ENCODE measurements at regions not wholly inside any gene's neighbourhood (a gene's known extent, or its start where the extent isn't known, plus 50 kb on each side); places are given as distances from the start of the nearest gene placed in this dataset.

DNA sequence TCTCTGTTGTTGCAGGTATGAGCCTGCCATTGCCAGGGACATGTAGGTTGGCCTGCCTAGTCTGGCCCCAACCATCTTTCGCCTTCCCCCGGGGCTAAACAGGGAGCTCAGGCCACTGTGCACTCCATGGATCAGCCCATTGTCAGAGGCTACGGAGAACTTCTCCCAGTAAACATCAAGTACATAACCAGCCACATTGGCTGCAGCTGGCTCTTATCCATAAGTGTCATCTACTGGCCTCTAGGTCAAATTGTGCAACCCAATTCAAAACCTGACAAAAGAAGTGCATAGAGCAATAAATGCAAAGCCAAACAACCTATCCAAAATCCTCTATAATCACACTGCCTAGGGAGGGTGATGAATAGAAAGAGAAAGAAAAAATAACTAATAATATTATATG is 418.1 kb upstream of the DCC start:
- TF ChIP-seq, protein P1, sequence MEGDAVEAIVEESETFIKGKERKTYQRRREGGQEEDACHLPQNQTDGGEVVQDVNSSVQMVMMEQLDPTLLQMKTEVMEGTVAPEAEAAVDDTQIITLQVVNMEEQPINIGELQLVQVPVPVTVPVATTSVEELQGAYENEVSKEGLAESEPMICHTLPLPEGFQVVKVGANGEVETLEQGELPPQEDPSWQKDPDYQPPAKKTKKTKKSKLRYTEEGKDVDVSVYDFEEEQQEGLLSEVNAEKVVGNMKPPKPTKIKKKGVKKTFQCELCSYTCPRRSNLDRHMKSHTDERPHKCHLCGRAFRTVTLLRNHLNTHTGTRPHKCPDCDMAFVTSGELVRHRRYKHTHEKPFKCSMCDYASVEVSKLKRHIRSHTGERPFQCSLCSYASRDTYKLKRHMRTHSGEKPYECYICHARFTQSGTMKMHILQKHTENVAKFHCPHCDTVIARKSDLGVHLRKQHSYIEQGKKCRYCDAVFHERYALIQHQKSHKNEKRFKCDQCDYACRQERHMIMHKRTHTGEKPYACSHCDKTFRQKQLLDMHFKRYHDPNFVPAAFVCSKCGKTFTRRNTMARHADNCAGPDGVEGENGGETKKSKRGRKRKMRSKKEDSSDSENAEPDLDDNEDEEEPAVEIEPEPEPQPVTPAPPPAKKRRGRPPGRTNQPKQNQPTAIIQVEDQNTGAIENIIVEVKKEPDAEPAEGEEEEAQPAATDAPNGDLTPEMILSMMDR (IDR thresholded peaks at IDR 0.05 in 2 of 3, conservative IDR thresholded peaks at IDR 0.05 in 1 of 3; ENCODE audit: borderline replicate concordance in 1 of 3, insufficient read depth in 1 of 3, low read depth in 2 of 3, low read length in 2 of 3): no peak
- TF ChIP-seq RAD21 (IDR thresholded peaks at IDR 0.05; ENCODE audit: low read depth): no peak
- TF ChIP-seq POLR2A (IDR thresholded peaks at IDR 0.05; ENCODE audit: borderline replicate concordance, extremely low read depth, insufficient read depth, insufficient read length): no peak
- no peak for TF ChIP-seq ZNF274 (IDR thresholded peaks at IDR 0.05; ENCODE audit: low read depth, low read length)
- TF ChIP-seq YY1 (IDR thresholded peaks at IDR 0.05; ENCODE audit: extremely low read depth, insufficient replicate concordance, low read depth, low read length): no peak
- TF ChIP-seq REST (IDR thresholded peaks at IDR 0.05; ENCODE audit: low read depth): no peak
- TF ChIP-seq EZH2 (IDR thresholded peaks at IDR 0.05): no peak
- no peak for TF ChIP-seq POLR2AphosphoS5 (IDR thresholded peaks at IDR 0.05; ENCODE audit: low read depth, low read length)
- no peak for TF ChIP-seq JUND (IDR thresholded peaks at IDR 0.05)
- TF ChIP-seq, protein P2, sequence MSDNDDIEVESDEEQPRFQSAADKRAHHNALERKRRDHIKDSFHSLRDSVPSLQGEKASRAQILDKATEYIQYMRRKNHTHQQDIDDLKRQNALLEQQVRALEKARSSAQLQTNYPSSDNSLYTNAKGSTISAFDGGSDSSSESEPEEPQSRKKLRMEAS (IDR thresholded peaks at IDR 0.05): no peak
- no peak for TF ChIP-seq SP1 (IDR thresholded peaks at IDR 0.05; ENCODE audit: low read depth)
- no peak for TF ChIP-seq EZH2phosphoT487 (IDR thresholded peaks at IDR 0.05; ENCODE audit: borderline replicate concordance)
- TF ChIP-seq FOSL1 (IDR thresholded peaks at IDR 0.05; ENCODE audit: low read depth): no peak

Data from HCT116 (cell line).